Cardiac fibroblast (primary cell): ENCODE measurements at regions not wholly inside any gene's neighbourhood (a gene's known extent, or its start where the extent isn't known, plus 50 kb on each side); places are given as distances from the start of the nearest gene placed in this dataset.

ENCODE experiments used
- DNase-seq, 2 donors: peaks; one replicate each; pipeline versions ENCODE4 v3.0.0 to v3.0.0-alpha.2; 2010; ENCODE audit warnings: low read depth in 2 of 2
- H3K4me3 ChIP-seq, 2 donors: replicated peaks in 1 of 2; 1 replicate in 1 of 2; 2 replicates in 1 of 2; pipeline ENCODE4 v1.5.1; 2011; ENCODE audit warnings: low read depth in 2 of 2, low read length in 2 of 2, mild to moderate bottlenecking in 2 of 2, moderate library complexity in 1 of 2
- TF ChIP-seq, protein P1 (sequence below): IDR thresholded peaks from one replicate; pipeline ENCODE4 v1.5.1; 2011; ENCODE audit warnings: low read depth, mild to moderate bottlenecking, low read length, inconsistent platforms

DNA sequence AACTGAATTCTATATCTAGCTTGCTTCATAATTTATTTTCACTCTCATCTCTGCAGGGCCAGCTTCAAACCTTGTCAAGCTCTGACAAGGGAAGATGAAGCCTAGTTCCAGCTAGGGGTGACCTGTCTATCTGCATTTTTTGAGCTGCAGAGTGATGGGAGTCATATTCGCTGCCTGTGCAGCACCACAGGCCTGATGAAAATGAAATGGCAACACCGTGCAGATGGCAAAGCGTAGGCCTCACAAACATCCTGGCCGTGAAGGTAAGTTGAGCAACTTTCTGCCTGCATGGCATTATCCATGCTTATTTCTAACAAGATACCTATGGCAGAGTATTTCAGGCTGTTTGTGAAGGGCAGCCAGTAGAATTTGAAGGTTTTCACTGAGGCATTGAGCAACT is 86.4 kb upstream of the C1QTNF9B start:
- no peak for DNase-seq
- H3K4me3 ChIP-seq: no peak overlapping the region
- TF ChIP-seq, protein P1, sequence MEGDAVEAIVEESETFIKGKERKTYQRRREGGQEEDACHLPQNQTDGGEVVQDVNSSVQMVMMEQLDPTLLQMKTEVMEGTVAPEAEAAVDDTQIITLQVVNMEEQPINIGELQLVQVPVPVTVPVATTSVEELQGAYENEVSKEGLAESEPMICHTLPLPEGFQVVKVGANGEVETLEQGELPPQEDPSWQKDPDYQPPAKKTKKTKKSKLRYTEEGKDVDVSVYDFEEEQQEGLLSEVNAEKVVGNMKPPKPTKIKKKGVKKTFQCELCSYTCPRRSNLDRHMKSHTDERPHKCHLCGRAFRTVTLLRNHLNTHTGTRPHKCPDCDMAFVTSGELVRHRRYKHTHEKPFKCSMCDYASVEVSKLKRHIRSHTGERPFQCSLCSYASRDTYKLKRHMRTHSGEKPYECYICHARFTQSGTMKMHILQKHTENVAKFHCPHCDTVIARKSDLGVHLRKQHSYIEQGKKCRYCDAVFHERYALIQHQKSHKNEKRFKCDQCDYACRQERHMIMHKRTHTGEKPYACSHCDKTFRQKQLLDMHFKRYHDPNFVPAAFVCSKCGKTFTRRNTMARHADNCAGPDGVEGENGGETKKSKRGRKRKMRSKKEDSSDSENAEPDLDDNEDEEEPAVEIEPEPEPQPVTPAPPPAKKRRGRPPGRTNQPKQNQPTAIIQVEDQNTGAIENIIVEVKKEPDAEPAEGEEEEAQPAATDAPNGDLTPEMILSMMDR: no peak

DNA sequence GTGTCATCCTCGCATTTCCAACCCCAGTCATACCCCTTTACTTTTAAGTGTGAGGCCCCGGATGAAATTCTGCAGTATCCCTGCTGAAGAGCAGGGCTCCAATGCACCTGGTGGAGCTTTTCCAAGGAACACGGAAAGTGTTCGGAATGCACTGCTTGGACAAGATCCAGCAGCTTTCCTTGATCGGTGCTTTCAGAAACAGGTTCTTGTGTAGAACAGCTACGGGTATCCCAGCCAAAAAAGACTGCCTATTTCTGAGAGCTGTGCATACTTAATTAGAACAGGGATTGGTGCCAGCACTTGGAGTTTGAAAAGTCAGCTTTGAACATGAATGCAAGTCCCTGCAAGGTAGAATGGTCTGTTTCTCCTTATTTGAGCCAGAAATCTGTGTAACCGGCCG is 87.2 kb upstream of the C1QTNF9B start:
- TF ChIP-seq, protein P1: no peak
- no peak for DNase-seq
- no peak overlapping the region for H3K4me3 ChIP-seq

DNA sequence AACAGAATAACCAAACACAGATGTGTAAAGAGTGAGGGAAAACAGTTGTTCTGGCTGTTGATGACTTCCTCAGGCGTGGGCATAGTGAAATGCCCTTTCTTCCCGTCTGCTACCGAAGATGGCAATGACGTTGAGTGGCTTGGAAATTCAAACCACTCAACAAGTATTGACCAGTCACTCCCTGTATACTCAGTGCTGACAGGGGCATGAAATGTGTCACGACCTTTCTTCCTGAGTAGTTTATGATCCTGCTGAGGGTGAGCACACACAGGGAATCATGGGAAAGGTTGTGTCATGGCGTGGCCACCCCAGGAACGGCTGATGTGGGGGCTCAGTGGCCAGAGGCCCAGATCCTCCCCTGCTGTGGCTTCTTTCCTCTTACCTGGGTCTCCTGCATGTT is 87.8 kb upstream of the C1QTNF9B start:
- H3K4me3 ChIP-seq: no peak overlapping the region
- TF ChIP-seq, protein P1: no peak
- DNase-seq: no peak

DNA sequence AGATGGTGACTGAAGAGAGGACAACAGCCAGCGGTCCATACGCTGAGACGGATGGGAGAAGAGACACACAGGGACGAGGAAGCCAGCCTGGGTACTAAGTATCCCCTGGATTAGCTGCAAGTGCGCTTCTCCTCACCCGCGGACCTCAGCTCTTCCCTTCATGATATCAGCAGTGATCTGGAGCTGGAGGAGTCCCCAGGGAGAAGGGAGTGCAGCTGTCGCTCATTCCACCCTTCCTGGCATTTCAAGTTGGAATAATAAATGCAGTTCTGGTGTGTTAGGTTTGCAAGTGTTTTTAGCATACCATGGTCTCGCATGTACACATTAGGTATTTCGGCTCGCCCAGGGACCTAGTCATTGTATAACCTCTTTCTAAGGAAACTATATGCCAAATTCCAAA is 88.5 kb upstream of the C1QTNF9B start:
- TF ChIP-seq, protein P1: no peak
- H3K4me3 ChIP-seq: no peak overlapping the region
- DNase-seq: no peak

DNA sequence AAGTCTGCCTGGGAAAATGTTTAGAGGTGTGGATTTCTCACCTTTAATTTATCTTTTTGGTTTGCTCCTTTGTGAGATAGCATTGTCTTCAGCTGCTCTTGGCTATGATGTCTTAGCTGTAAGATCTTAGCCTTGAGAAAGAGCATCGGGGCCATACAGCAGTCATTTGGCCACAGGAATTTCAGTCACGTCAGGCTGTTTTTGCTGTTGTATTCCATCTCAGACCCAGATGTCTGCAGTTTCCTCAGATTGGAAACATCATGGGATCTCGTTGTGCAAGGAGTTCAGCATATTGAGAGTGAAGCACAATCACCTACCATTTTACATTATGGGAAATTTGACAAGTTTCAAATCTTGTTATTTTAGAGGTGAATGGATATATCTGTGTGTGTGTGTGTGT is 89.3 kb upstream of the C1QTNF9B start:
- H3K4me3 ChIP-seq: no peak overlapping the region
- peak; percentile 79 to 89 for DNase-seq
- TF ChIP-seq, protein P1: no peak

DNA sequence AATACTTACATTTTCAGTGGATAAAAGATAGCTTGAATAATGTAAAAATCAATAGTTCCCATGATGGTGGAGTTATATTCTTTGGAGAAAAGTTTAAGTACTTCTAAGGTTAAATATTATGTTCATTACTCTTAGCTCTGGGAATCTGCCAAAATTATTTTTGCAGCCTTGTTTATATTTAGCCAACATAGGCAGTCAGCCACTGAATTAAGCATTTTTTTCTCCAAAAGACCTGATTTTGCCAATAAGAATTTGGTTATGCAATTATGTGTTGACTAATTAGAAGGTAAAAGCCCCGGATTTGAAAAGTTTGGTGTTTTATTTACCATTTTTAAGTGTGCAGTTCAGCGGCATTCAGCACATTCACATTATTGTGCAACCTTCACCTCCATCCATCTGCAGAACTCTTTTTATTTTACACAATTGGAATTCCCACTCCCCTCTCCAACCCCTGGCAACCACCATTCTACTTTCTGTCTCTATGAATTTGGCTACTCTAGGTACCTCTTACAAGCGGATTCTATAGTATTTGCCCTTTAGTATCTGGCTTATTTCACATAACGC is 90.1 kb upstream of the C1QTNF9B start:
- peak; percentile 61 to 63 for DNase-seq
- H3K4me3 ChIP-seq: no peak overlapping the region
- TF ChIP-seq, protein P1: no peak

DNA sequence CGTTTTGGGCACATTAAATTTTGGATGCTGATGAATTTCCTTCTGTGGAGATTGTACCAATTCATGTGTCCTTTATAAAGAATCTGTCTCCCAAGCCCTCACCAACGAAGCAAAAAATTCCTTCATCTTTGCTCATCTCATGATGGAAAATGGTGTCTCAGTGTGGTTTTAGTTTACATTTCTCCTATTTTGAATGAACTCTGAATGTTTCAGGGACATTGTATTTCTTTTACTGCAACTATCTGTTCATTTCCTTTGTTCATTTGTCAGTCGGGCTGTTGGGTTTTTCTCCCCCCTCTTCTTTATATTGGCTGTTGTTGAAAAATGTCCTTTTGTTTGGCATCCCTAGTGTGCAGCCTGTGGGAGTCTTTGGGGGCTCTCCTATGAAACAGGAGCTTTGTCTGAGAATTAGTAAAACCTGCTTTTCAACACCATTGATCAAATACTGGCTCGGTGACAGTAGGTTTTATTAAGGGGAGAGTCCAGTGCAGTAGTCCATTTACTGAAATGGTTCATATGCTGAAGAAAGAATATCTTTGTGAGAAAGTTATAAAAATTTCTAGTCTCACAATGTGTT is 91.3 kb upstream of the C1QTNF9B start:
- no peak for DNase-seq
- TF ChIP-seq, protein P1: no peak

More for the DNA sequence above, 91.3 kb upstream of the C1QTNF9B start:
- no peak overlapping the region for H3K4me3 ChIP-seq
